ENCODE measurements at regions not wholly inside any gene's neighbourhood (a gene's known extent, or its start where the extent isn't known, plus 50 kb on each side); places are given as distances from the start of the nearest gene placed in this dataset.
"Not testable (repeated sequence)": the region's sequence is repeated elsewhere in the genome, so short reads cannot be mapped to it uniquely, and the experiment has no call there.

GRCh38 chr22:48414651-48415050, 1413.0 kb downstream of the BRD1 start:
- no peak for TF ChIP-seq CTCF (IDR thresholded peaks at IDR 0.05; ENCODE audit: unreplicated experiment in 3 of 3)
- no peaks in the 10 kb centered on the region for H3K4me1 Mint-ChIP-seq
- H3K27ac Mint-ChIP-seq: no peak overlapping the region

DNA sequence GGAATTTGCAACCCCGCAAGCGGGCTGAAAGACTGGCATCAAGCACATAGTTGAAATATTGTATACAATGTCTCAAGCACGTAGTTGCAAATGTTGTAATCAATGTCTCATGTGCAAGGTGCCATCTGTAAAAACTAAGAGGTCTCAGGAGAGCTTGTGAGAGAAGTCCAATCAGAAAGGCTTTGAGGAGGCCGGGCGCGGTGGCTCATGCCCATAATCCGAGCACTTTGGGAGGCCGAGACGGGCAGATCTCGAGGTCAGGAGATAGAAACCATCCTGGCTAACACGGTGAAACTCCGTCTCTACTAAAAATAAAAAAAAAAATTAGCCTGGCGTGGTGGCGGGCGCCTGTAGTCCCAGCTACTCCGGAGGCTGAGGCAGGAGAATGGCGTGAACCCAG, 1414.7 kb downstream of the BRD1 start:
- H3K4me1 Mint-ChIP-seq; H3K4me3 Mint-ChIP-seq; H3K27ac Mint-ChIP-seq; H3K9me3 Mint-ChIP-seq; H3K36me3 Mint-ChIP-seq (ENCODE audit: low read depth): not testable (repeated sequence)
- H3K27me3 Mint-ChIP-seq (ENCODE audit: low read depth): peaks cover 18% of the 10 kb centered on the region

More at GRCh38 chr22:48414651-48415050, 1413.0 kb downstream of the BRD1 start:
- H3K9me3 Mint-ChIP-seq: no peaks in the 10 kb centered on the region
- H3K36me3 Mint-ChIP-seq (ENCODE audit: low read depth): no peaks in the 10 kb centered on the region
- peaks cover 25% of the 10 kb centered on the region for H3K27me3 Mint-ChIP-seq (ENCODE audit: low read depth)
- H3K4me3 Mint-ChIP-seq: no peak overlapping the region

DNA sequence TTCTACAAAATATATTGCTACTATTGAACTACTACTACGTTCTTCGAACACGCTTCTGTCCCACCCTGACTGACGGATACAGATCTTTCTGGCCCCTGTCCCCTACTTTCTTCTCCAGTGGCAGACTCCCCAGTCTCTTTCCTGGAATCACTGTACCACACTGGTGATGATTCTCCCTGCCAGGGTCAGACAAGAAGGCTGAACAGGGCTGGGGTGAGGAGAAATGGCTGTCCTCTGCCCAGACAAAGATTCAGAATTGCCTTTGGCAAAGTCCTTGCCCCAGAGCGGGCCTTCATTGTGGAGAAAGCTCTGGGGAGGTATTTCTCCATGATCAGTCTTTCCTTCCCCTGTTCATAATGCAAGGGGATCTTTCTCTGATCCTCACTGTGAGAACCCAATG, 1417.1 kb downstream of the BRD1 start:
- no peaks in the 10 kb centered on the region for H3K4me1 Mint-ChIP-seq
- no peak overlapping the region for H3K27ac Mint-ChIP-seq
- H3K4me3 Mint-ChIP-seq: no peak overlapping the region
- no peak for TF ChIP-seq CTCF (IDR thresholded peaks at IDR 0.05; ENCODE audit: unreplicated experiment in 3 of 3)
- no peaks in the 10 kb centered on the region for H3K9me3 Mint-ChIP-seq
- no peaks in the 10 kb centered on the region for H3K36me3 Mint-ChIP-seq (ENCODE audit: low read depth)
- peaks cover 25% of the 10 kb centered on the region for H3K27me3 Mint-ChIP-seq (ENCODE audit: low read depth)

- H3K4me1 Mint-ChIP-seq: no peaks in the 10 kb centered on the region
- no peaks in the 10 kb centered on the region for H3K36me3 Mint-ChIP-seq (ENCODE audit: low read depth)
- H3K27me3 Mint-ChIP-seq (ENCODE audit: low read depth): peaks cover 14% of the 10 kb centered on the region
- no peaks in the 10 kb centered on the region for H3K9me3 Mint-ChIP-seq
- no peak overlapping the region for H3K27ac Mint-ChIP-seq
- TF ChIP-seq CTCF (IDR thresholded peaks at IDR 0.05; ENCODE audit: unreplicated experiment in 3 of 3): no peak
- no peak overlapping the region for H3K4me3 Mint-ChIP-seq
These were observed 1420.3 kb downstream of the BRD1 start for GRCh38 chr22:48407256-48407955.

DNA sequence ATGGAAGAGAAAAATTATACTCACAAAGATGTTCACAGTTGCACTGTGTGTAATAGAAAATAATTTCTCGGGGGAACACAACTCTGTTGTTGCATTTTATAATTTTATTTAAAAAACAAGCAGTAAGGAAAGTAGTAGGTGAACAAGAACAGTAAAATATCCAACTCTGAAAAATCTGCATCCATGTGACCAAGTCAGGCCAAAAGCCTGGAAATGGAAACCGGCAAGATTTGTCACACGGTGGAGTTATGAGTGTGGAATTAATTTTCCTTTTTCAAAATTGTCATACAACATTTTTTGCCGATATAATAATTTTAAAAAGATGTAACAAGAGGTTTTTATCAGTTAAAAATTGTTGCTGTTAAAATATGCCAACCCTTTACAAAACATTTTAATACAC, 1421.5 kb downstream of the BRD1 start:
- no peak overlapping the region for H3K27ac Mint-ChIP-seq
- H3K4me1 Mint-ChIP-seq: no peaks in the 10 kb centered on the region
- no peak for TF ChIP-seq CTCF (IDR thresholded peaks at IDR 0.05; ENCODE audit: unreplicated experiment in 3 of 3)
- no peaks in the 10 kb centered on the region for H3K36me3 Mint-ChIP-seq (ENCODE audit: low read depth)
- peaks cover 9% of the 10 kb centered on the region for H3K27me3 Mint-ChIP-seq (ENCODE audit: low read depth)
- no peak overlapping the region for H3K4me3 Mint-ChIP-seq
- H3K9me3 Mint-ChIP-seq: no peaks in the 10 kb centered on the region

DNA sequence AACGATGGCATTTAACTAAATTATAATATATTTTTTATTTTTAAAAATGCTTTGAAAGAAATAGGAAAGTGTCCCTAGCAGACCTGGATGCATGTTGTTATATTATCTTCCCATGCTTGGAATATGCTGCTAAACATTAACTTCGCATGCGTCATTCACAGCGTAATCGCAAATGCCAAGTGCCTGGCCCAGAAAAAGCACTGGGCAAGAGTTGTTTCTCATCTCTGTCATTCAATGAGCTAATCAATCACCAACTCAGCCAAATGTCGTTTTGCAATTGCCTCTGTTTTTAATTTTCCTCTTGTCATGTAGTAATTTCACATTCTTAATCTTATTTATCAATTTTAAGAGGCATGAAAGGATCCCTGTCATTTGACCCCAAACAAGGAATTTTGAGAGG, 1421.9 kb downstream of the BRD1 start:
- no peaks in the 10 kb centered on the region for H3K4me1 Mint-ChIP-seq
- no peaks in the 10 kb centered on the region for H3K36me3 Mint-ChIP-seq (ENCODE audit: low read depth)
- no peaks in the 10 kb centered on the region for H3K9me3 Mint-ChIP-seq
- TF ChIP-seq CTCF (IDR thresholded peaks at IDR 0.05; ENCODE audit: unreplicated experiment in 3 of 3): no peak
- H3K4me3 Mint-ChIP-seq: no peak overlapping the region
- H3K27me3 Mint-ChIP-seq (ENCODE audit: low read depth): peaks cover 7% of the 10 kb centered on the region
- H3K27ac Mint-ChIP-seq: no peak overlapping the region

Data from nephron (organoid).